GM18498 (cell line): ENCODE measurements at regions not wholly inside any gene's neighbourhood (a gene's known extent, or its start where the extent isn't known, plus 50 kb on each side); places are given as distances from the start of the nearest gene placed in this dataset.

Experiments used
- ATAC-seq: cut with Tn5 transposase; IDR thresholded peaks from one replicate; pipeline ENCODE4 v1.9.1; 2021; ENCODE audit warnings: mild to moderate bottlenecking, moderate library complexity; ENCODE audit not compliant: unreplicated experiment

DNA sequence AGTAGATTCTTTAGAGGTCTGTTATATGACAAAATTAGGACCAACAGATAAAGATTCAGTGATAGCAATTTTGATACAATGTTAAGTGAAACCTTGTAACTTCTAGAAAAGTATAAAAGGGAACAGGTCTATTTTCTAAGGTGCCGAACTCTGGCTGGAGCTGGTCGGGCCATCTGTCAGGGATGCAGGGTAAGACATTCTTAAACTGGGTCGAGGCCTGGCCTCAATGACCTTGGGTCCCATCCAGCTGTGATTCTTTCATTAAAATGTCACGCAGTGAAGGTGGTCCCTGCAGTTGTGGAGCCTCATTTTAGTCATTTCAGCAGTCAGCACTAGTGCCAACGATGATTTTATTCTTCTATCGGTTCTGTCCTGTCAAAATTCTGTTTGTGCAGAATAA lies 271.9 kb upstream of the SPRY2 start:
- ATAC-seq: no peak

DNA sequence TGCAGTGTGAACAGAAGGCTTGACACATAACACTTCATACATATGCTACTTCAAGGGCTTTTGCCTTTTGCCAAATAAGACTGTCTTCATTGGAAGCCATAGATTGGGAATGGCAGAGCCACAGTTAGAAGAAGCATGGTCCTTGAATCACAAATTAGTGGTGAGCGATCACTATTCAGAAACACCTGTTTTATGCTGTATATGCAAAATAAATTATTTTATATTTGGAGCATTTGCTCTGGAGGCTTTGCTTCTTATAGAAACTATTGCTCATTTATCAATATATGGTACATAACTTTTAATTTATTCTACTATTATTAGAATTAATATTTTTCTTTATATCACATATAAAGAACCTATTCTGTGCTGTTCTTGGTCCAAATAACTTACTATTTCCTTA lies 270.4 kb upstream of the SPRY2 start:
- no peak for ATAC-seq

DNA sequence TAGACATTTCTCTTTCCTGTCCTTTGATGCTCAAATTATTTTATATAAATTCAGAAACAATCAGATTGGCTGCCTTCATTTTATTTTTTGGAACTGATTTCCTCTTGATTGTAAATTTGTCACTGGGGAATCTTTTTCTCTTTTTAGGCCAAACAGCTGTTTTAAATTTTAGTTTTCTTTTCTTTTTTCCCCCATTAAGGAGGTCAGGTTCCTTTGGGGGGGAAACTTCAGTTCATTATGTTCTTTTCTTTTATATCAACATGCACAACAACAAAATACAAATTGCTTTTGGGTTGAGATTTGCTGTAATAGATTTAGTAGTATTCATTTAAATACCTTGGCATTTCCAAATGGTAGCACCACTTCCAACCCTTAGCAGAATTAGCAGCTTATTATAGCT lies 264.8 kb upstream of the SPRY2 start:
- no peak for ATAC-seq

DNA sequence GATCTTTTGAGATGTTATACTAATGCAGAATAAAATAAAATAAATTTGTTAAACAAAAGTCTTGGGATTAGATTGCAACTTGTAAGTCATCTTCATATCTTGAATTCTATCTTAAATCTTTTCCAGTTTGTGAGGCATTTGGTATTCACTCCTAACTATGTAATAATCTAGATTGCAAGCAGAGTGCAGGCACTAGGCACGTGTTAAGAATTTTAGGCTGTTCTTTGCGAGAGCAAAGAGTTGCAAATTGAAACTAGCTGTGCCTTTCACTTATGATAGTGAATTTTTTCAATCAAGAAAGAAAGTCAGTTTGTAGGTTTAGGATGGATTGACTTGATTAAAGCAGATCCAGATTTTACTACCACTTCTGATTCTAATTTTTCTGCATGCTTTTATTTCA lies 264.1 kb upstream of the SPRY2 start:
- ATAC-seq: no peak

DNA sequence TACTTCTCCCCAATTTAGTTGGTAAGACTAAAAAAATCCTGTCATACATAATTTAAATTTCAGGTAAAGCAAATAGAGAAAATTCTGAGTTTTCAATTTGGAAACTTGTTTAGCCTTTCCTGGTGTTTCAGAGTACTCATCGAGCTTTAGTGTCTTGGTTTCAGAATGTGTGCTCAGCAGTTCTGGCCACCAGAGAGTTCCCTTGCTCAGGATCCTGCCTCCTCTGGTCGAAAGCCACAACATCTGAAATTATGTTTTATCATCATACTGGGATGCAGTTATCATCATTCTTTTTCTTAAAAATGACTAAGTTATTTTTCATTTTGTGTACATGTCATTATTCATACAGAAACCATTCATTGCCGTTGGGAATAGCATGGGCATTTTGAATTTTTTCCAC lies 263.2 kb upstream of the SPRY2 start:
- no peak for ATAC-seq

DNA sequence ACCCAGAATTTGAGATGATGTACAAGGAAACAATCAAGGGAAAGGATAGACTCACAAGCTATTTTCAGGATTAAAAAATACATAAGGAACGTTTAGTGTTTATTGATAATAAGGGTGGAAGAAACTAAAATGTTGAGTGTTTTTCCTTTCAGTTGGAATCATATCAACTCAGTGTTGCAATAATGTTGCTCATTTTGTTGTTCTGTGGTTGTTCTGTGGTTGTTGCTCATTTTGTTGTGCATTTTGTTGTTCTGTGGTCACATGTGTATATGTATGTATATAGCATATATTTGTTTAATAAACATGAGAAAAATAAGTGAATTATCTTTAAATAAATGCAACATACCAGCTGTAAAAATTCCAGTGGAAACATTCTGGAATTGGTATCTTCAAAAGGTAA lies 262.4 kb upstream of the SPRY2 start:
- ATAC-seq: no peak

DNA sequence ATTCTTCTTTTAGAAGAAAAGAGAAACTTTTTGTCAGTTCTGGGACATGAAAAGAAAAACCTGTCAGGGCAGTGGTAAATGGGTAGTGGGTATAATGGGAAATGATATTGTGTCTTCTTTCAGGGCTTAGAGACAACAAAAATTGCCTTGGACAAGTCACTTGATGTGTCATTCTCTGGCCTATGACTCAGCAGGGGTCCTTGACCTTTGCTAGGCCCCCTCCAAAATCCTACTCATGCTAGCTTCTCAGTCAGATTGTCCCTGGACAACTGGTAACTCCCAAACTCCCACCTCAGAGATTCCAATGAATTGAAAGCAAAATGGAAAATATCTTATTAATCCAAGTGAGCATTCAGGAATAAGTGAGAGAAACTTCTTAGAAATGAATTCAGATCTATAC lies 258.8 kb upstream of the SPRY2 start:
- no peak for ATAC-seq

DNA sequence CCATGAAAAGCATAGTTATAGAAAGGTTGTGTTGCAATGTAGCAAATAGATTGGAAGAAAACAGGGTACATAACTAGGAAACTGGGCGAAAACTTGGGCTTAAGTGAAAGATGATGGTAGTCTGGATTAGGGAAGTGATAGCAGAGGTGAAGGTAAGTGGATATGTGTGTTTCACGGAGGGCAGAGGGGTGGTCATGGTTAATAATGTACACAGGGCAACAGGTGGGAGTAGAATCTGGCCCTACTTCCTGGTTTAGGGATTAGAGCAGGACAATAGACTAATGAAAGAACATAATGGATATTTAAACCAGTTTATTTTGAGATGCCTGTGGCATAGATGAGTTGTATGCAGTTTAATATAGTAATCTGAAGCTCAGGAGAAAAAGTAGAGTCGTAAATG lies 257.3 kb upstream of the SPRY2 start:
- no peak for ATAC-seq

DNA sequence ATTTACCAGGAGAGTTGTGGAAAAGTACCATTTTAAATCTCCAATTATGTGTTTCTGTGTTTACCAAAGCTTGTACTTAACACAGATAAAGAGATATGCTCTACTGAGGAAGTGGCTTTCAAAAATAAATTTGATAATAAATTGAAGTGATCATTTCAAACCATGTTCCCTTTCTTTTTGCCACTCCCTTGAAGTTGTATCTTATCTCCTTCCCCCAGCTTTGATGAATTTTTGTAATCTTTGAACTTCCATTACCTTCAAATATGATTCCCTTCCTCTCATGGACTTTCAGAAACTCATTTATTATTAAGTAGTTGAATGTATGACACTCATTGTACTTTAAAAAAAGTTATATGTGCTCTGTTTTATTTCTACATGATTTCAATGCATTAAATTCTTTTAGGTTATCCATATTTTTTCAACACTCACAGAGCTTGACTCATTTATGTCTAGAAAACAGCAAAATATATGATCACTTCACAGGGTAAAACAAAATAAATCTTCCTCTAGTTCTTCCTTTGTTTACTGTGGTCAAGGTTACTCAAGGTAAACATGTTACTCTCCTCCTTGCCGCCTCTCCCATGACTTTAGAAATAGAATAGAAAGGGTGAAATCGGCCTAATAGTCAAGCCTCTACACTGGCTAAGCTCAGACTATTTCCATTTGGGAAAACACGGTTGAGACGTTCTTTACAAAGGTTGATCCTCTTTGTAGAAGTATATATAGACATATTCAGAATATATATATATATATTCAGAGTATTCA lies 251.2 kb upstream of the SPRY2 start:
- ATAC-seq: no peak

DNA sequence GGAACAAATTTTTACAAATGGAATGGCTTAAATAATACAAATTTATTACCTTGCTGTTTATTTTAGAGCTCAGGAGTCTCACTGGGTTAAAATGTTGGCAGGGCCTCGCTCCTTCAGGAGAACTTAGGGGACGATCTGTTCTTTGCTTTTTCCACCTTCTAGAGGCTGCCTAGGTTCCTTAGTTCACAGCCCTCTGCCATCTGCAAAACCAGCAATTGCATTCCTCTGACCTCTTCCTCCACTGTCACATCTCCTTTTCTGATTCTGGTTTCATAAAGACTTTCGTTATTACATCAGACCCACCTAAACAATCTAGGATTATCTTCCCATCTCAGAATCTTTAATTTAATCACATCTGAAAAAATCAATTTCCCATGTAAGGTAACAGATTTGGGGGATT lies 249.6 kb upstream of the SPRY2 start:
- ATAC-seq: no peak

DNA sequence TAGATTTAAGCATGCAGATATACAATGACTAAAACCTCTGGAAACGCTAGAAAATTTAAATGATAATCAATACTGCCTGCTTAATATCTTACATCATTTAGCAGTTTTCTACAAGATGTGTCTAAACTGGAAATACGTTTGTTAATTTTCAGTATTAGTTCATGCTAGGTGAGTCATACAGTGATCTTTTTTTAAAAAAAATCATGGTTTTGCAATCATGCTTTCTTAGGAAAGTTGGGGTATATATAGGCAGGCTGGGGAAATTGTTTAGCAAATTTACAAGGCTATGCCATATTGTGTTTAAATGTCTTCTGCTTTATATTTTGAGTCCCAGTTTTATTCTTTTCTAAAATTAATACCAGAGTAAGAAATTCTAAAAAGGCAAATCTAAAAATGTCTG lies 245.4 kb upstream of the SPRY2 start:
- ATAC-seq: no peak

DNA sequence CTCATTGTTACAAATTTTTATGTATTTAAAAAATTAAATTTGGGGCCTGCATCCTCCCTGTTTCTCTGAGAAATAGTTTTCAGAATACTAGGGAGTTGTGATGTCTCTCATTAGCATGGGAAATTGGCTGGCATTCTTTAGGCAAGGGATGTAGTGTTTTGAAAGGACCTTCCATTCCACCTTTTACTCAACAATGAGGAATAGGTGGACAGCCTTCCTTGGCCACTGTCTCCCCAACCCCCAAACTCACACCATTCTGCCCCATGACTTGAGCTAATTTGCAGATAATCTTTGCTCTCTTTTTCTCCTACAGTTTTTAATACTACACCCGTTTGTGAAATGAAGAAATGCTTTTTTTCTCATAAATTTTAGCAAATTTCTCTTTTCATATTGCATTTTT lies 244.6 kb upstream of the SPRY2 start:
- no peak for ATAC-seq

DNA sequence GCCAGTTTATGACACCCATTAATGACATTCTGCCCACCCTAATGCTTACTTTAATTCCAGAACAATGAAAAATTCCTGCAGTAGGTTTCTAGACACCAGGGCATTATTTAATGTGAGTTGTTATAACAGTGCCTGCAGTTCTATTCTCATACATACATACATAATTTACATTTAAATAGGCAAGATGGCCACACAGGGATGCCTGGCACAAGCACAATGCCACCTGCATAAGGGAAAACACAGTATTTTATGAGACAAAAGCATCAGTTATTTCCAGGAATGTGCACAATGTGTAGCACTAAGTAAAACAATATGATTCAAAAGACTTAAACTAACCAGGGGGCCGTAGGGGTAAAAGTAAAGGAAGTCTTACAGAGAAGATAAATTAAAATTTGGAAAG lies 243.9 kb upstream of the SPRY2 start:
- ATAC-seq: no peak

DNA sequence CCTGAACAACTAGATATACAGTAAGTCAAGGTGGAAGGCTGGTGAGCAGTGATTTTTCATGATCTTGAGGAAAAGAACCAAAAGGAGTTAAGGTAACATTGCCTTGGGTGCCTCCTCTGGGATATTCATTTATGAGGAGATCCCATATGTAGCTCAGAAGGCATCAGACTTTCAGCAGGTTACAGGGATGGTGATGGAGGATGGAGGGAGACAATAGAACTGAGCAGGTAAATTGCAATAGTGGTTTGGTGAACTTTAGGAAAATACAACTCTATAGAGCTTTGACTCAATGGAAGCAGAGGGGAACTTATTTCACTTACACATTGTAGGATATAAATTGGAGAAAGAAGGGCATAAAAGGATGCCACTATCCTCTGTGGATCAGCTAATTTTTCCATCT lies 243.4 kb upstream of the SPRY2 start:
- ATAC-seq: no peak

DNA sequence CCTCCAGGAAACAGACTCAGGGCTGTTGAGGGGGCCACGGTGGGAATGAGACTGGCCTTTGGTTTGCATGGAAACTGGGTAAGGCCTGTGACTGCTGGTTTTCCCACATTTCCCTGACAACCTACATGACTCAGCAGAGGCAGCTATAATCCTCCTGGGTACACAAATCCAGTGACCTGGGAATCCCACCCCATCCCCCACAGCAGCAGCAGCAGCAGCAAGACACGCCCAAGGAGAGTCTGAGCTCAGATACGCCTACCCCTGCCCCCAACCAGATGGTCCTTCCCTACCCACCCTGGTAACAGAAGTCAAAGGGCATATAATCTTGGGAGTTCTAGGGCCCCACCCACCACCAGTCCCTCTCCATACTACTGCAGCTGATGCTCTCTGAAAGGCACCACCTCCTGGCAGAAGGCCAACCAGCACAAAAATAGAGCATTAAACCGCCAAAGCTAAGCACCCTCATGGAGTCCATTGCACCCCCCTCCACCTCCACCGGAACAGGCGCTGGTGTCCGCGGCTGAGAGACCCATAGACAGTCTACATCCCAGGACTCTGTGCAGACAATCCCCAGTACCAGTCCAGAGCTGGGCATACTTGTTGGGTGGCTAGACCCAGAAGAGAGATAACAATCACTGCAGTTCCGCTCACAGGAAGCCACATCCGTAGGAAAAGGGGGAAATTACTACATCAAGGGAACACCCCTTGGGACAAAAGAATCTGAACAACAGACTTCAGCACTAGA lies 237.2 kb upstream of the SPRY2 start:
- no peak for ATAC-seq

DNA sequence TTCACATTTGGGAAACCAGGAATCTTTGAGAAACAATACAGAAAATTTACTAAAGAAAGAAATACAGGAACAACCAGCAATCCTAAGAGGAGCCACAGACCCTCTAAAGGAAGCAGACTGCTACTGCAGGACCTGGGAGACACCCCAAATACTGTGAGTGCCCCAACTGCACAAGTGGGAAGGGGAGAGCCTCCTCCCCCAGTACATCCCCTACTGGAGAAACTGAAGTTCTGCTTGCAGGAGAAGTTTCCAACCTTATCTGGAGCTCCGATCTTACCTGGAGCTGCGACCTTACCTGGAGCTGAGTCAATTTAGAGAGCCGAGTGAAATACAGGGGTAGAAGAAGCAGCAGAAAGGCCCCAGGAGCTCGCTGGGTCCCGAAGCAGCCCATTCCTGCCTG lies 236.4 kb upstream of the SPRY2 start:
- ATAC-seq: no peak

DNA sequence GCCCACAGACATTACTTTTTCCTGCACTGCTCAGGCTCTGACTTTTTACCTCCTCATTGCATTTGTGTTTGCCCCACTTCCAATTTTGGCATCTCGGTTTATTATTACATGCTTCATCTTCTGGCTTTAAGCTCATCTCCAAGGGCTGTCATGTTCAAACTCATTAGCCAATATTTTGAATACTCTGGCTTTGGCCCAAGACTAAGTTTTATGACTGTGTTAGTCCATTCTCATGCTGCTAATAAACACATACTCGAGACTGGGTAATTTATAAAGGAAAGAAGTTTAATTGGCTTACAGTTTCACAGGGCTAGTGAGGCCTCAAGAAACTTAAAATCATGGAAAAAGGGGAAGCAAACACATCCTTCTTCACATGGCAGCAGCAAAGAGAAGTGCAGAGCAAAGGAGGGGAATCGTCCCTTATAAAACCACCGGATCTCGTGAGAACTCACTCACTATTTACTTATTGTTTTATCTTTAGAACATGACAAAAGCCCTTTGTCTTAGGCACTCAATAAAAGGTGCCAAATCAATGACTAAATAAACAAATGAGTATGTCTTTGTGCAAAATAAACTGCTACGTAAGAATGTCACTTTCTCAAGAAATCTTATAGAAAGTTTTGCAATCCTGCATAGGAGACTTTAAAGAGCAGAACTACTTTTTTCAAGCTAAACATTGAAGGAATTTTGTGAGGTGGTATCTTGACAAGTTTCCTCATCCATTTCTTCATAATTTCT lies 233.4 kb upstream of the SPRY2 start:
- ATAC-seq: no peak

DNA sequence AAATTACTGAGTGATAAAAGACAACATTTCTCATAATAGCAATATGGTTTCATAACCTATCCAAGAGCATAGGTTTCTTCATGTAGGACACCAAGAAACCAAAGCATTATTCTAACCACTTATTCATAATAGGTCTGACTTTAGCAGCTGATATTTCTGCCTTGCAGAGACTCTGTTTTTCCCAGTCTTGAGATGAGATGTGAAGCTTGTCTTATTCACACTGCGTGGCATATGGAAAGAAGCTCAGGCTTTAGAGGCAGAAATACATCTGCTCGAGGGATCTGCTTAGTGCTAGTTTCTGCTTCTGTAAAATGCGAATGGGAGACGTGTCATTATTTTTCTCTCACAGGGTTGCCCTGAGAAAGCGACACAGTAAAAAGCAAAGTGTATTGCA lies 232.0 kb upstream of the SPRY2 start:
- ATAC-seq: no peak

DNA sequence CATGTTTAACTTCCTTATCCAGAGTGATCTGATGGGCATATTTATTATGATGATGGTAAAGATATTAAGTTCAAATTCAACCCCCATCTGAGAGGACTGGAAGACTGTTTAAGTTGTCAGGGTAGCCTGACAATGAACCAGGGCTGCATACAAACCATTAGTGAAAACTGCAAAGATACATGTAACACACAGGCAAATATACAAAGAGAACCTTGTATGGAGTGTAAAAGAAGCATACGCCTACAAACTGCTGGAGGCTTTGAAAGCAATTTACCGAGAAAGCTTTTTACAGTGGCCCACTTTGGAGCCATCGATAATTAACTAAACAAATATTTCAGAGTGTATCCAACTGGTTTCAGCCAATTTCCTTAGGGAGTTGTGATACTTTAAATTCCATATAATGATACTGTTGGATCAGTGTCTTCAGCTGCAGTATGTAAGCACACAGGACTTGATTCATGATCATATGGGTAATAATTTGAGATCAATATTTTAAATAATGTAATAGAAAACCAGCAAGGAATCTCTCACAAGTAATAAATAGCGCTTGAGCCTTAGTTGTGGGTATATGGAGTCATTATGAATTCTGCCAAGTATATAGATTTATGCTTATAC lies 231.5 kb upstream of the SPRY2 start:
- ATAC-seq: no peak

DNA sequence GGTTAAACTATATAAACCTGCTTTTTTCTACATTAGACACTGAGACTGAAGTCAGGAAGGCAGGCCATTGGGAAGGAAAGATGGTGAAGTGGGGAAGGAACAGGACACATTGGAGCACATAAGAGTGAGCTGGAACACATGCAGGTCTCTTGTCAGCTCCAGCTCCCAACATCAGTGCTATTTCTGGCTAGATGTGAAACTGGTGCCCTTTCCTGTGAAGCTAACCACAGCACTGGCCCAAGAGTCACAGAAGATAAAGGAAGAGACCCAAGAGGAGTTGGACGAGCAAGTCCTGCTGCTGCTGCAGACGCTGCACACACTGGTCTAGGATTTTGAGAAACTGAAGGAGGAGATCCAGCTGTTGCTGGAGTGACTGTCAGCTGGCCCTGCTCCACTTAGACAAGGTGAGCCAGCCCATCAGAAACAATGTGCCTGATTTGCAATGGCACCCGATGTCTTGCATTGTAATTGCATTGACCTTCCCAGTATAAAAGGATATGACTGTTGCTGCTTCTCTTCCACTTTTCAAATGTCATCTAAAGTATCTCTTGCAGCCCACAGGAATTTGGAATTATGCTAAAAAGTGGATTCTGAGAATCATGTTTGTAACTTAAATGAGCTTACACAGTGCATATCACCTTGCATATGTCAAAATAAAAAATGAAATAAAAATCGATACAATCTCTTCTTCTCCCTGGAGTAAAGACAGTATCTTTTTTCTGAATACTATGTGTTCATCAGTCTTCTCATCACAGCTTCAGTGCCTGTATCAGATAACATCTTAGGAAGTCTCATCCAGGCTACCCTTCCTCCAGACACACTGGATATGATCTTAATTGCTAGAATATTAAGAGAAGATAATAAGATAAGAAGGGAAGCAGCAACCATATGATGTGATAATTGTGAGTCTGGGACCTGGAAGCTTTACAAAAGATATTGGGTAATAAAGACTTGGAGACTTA lies 230.7 kb upstream of the SPRY2 start:
- ATAC-seq: no peak
